Transverse colon (tissue), 4 donors: ENCODE measurements at regions not wholly inside any gene's neighbourhood (a gene's known extent, or its start where the extent isn't known, plus 50 kb on each side); places are given as distances from the start of the nearest gene placed in this dataset.

Experiments used
- CTCF ChIP-seq, 5 experiments: fragments of 200-600 bp in 3 of 5; fragments of 450-650 bp in 2 of 5; sonication (generic) in 3 of 5; IDR thresholded peaks; 1 replicate in 2 of 5; 2 replicates in 3 of 5; pipeline ENCODE4 v1.5.1; 2016 to 2017; ENCODE audit warnings: antibody characterized with exemption in 5 of 5, inconsistent platforms in 3 of 5, mild to moderate bottlenecking in 2 of 5, moderate library complexity in 1 of 5
- EP300 ChIP-seq: sonication (generic); formaldehyde crosslinking; IDR thresholded peaks from one replicate; pipeline ENCODE4 v1.6.1; 2017; ENCODE audit warnings: antibody characterized with exemption, low read depth
- POLR2A ChIP-seq: fragments of 450-650 bp; IDR thresholded peaks from one replicate; pipeline ENCODE4 v1.6.1; 2016; ENCODE audit warnings: antibody characterized with exemption, mild to moderate bottlenecking, moderate library complexity
- POLR2AphosphoS5 ChIP-seq, 3 donors: sonication (generic); formaldehyde crosslinking; IDR thresholded peaks; one replicate each; pipeline ENCODE4 v1.6.1; 2016; ENCODE audit warnings: antibody characterized with exemption in 3 of 3

DNA sequence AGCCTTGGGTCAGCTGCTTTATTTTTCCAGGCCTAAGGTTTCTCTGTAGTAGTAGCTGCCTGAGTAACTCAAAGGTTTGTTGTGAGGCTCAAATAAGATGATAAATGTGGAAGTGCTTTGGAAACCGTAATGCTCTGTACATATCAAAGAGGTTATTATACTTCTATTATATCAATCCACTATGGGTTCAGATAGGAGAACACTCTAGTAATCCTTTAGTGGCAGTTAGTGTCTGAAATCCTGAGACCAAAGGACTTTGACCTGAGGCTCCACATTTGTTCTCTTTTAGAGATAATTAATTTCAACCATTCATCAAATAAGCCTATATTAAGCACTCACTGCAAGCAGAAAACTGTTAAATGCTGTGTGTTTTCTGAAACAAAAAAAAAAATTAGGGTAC lies 128.6 kb upstream of the BCL6 start:
- TF ChIP-seq CTCF (IDR thresholded peaks at IDR 0.05) (no peak), POLR2A (no peak), EP300 (no peak), POLR2AphosphoS5 (IDR thresholded peaks at IDR 0.05) (no peak)
